T-helper 2 cell treated with Interferon-gamma antibody and Interleukin-4, amounts not matched to agents 5 μg/mL and 100 μg/mL, for 36 hours (primary cell): ENCODE measurements at regions not wholly inside any gene's neighbourhood (a gene's known extent, or its start where the extent isn't known, plus 50 kb on each side); places are given as distances from the start of the nearest gene placed in this dataset.

Experiments used
- DNase-seq: peaks from one replicate; pipeline ENCODE4 v3.0.0; 2021; ENCODE audit warnings: low spot score
- H3K27ac Mint-ChIP-seq: one replicate; pipeline ENCODE4 v1.8.0; 2021; ENCODE audit warnings: mild to moderate bottlenecking, mixed read lengths
- H3K27me3 Mint-ChIP-seq: one replicate; pipeline ENCODE4 v1.8.0; 2021; ENCODE audit warnings: low read depth, mixed read lengths
- H3K36me3 Mint-ChIP-seq: one replicate; pipeline ENCODE4 v1.8.0; 2021; ENCODE audit warnings: low read depth, mixed read lengths
- H3K4me1 Mint-ChIP-seq: one replicate; pipeline ENCODE4 v1.8.0; 2021; ENCODE audit warnings: low read depth, mixed read lengths
- H3K4me3 Mint-ChIP-seq: one replicate; pipeline ENCODE4 v1.8.0; 2022; ENCODE audit warnings: mild to moderate bottlenecking, moderate library complexity, mixed read lengths
- H3K9me3 Mint-ChIP-seq: one replicate; pipeline ENCODE4 v1.8.0; 2021; ENCODE audit warnings: mixed read lengths

DNA sequence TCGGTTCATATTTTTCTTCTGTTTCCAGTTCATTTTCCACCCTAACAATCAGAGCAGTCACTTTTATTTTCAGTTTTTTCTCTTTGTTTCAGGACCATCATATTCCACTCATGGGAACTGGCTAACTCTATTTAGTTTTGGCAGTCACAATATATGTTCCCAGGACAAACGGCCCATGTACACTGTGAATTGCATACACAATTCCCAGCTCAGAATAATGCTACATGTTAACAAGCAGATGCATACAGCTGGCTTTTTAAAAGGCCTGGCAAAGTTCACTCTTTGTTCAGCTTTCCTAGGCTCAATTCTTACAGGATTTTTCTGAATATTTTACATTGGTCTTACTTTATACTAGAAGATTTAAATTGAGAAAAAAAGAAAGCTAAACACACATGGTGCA, 224.9 kb downstream of the ANKRD50 start:
- no peak overlapping the region for H3K27ac Mint-ChIP-seq

DNA sequence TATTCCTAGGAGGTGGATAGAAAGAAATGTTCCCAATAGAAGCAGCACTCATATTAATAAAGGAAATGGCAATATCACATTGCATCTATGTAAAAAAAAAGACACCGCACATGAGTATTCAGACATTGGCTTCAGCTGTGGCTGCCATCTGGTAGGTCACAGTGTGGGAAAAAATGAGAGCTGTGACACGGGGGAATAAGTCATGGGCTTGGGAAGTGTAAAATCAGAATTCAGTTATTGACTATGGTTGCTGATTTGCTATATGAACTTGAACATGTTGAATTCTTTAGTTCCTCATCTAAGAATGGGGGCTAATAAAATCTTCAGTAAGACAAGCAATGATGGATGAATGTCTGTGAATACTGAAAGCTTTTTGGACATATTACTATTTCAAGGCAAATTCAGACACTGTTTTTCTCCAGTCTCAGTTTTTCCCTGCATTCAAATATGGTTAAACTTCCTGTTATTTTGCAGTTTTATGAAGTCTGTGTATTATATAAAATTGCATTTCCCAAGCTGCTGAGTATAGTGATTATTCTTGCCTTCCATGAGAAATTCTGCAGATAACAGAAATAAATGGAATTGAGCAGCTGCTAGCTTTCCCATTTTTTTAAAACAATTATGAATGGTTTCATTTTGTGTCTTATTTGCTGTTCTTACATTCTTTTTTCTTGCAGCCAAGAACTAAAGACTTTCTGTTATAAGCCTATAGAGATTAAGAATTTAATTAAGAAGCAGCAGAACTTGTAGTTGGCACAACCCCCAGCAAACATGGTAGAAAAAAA, 221.0 kb downstream of the ANKRD50 start:
- no peak for DNase-seq
- H3K4me1 Mint-ChIP-seq = no peaks in the 10 kb centered on the region
- H3K36me3 Mint-ChIP-seq = no peaks in the 10 kb centered on the region
- H3K27me3 Mint-ChIP-seq = no peaks in the 10 kb centered on the region
- H3K4me3 Mint-ChIP-seq = no peak overlapping the region
- H3K9me3 Mint-ChIP-seq = no peaks in the 10 kb centered on the region
- no peak overlapping the region for H3K27ac Mint-ChIP-seq

More for the DNA sequence above, 224.9 kb downstream of the ANKRD50 start:
- no peaks in the 10 kb centered on the region for H3K4me1 Mint-ChIP-seq
- no peak for DNase-seq
- no peaks in the 10 kb centered on the region for H3K27me3 Mint-ChIP-seq
- no peaks in the 10 kb centered on the region for H3K36me3 Mint-ChIP-seq
- H3K9me3 Mint-ChIP-seq = no peaks in the 10 kb centered on the region
- H3K4me3 Mint-ChIP-seq = no peak overlapping the region

DNA sequence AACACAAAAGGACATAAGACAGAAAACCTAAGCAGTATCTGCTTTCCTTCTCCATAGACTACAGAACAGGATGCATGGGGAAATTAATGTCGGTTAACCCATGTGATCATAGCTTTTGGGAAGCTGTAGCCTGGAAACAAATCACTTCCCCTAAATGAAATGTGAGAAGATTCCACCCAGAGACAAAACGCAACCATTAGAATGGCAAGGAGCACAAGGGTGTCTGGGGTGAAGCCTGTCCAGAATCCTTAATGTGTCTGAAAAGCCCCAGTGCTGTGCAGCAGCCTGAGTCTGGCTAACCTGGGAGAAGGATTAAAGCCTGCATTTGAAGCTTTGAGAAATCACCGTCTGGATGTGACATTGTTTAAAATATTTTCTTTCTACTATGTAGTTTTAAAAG, 213.3 kb downstream of the ANKRD50 start:
- Mint-ChIP-seq H3K9me3 (no peaks in the 10 kb centered on the region), H3K27ac (no peak overlapping the region), H3K4me1 (no peaks in the 10 kb centered on the region), H3K36me3 (no peaks in the 10 kb centered on the region), H3K4me3 (no peak overlapping the region), H3K27me3 (no peaks in the 10 kb centered on the region)
- no peak for DNase-seq

DNA sequence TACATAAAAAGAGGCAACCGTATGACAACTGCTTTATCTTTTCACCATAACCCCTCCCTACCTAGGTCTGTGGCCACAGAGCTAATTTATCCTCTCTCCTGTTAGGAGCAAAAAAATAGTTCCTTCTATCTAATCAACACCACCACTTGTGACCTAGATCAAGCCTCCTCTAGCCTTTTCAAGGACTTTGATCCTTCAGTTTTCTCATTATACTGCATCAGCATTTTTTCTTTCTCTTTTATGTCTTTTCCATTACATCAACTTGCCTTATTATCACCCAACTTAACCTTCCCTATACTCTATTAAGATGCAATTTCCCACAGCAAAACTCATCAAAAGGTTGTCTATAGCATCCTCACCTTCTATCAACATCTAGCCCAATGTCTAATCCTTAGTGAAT, 211.0 kb downstream of the ANKRD50 start:
- Mint-ChIP-seq H3K4me3 (no peak overlapping the region), H3K36me3 (no peaks in the 10 kb centered on the region), H3K27me3 (no peaks in the 10 kb centered on the region), H3K27ac (no peak overlapping the region), H3K9me3 (no peaks in the 10 kb centered on the region), H3K4me1 (no peaks in the 10 kb centered on the region)
- no peak for DNase-seq

GRCh38 chr4:124504431-124504830, 208.1 kb downstream of the ANKRD50 start:
- H3K9me3 Mint-ChIP-seq = no peaks in the 10 kb centered on the region
- DNase-seq = no peak
- no peak overlapping the region for H3K4me3 Mint-ChIP-seq
- H3K36me3 Mint-ChIP-seq = no peaks in the 10 kb centered on the region
- no peaks in the 10 kb centered on the region for H3K27me3 Mint-ChIP-seq
- no peak overlapping the region for H3K27ac Mint-ChIP-seq
- no peaks in the 10 kb centered on the region for H3K4me1 Mint-ChIP-seq

DNA sequence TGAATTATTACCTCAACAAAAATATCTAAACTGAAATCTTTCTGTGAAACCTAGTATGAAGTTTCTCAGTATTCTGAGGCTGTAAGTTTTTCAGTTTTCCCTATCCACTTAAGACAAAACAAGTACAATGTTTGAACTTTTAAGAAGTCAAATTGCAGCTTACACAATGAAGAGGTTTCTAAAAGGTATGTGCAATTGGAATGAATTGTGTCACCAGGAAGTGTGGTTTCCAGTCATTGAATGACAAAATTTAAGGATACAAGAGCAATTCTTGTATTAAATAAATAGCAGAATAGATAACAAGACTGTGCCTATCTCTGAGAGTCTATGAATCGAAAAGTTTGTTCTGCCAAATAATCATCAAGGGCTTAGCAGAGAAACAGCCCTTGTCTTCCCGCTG, 207.3 kb downstream of the ANKRD50 start:
- H3K4me3 Mint-ChIP-seq = no peak overlapping the region
- H3K27ac Mint-ChIP-seq = no peak overlapping the region
- H3K4me1 Mint-ChIP-seq = no peaks in the 10 kb centered on the region
- no peaks in the 10 kb centered on the region for H3K27me3 Mint-ChIP-seq
- H3K36me3 Mint-ChIP-seq = no peaks in the 10 kb centered on the region
- no peaks in the 10 kb centered on the region for H3K9me3 Mint-ChIP-seq
- no peak for DNase-seq

GRCh38 chr4:124509151-124509550, 203.4 kb downstream of the ANKRD50 start:
- DNase-seq = no peak
- no peaks in the 10 kb centered on the region for H3K27me3 Mint-ChIP-seq
- no peaks in the 10 kb centered on the region for H3K36me3 Mint-ChIP-seq
- no peak overlapping the region for H3K4me3 Mint-ChIP-seq
- no peak overlapping the region for H3K27ac Mint-ChIP-seq
- no peaks in the 10 kb centered on the region for H3K9me3 Mint-ChIP-seq
- H3K4me1 Mint-ChIP-seq = no peaks in the 10 kb centered on the region

- Mint-ChIP-seq H3K27ac (no peak overlapping the region), H3K27me3 (no peaks in the 10 kb centered on the region), H3K4me1 (no peaks in the 10 kb centered on the region), H3K4me3 (no peak overlapping the region), H3K9me3 (no peaks in the 10 kb centered on the region), H3K36me3 (no peaks in the 10 kb centered on the region)
- no peak for DNase-seq
Measured at GRCh38 chr4:124514588-124514987, 197.9 kb downstream of the ANKRD50 start.

GRCh38 chr4:124515591-124515990, 196.9 kb downstream of the ANKRD50 start:
- Mint-ChIP-seq H3K27me3 (no peaks in the 10 kb centered on the region), H3K27ac (no peak overlapping the region), H3K36me3 (no peaks in the 10 kb centered on the region), H3K4me1 (no peaks in the 10 kb centered on the region), H3K9me3 (no peaks in the 10 kb centered on the region), H3K4me3 (no peak overlapping the region)
- no peak for DNase-seq

DNA sequence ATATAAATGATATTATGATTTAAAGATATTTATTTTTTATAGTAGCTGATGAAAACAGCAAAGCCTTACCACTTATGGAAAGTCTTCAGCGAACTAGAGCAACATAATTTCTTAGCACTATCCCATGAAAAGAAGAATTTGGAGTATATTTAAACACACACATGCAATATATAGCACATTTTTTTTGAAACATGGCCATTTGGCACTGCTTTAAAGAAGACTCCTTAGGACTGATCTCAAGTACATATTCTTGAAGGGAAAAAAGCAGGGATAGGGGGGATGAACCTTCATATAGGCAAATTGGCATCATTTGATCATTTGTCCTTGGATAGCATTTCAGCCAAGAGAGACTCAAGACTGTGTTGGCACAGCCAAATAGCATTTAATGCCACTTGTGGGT, 193.3 kb downstream of the ANKRD50 start:
- Mint-ChIP-seq H3K27me3 (no peaks in the 10 kb centered on the region), H3K4me3 (no peak overlapping the region), H3K4me1 (no peaks in the 10 kb centered on the region), H3K27ac (no peak overlapping the region), H3K9me3 (no peaks in the 10 kb centered on the region), H3K36me3 (no peaks in the 10 kb centered on the region)
- no peak for DNase-seq

DNA sequence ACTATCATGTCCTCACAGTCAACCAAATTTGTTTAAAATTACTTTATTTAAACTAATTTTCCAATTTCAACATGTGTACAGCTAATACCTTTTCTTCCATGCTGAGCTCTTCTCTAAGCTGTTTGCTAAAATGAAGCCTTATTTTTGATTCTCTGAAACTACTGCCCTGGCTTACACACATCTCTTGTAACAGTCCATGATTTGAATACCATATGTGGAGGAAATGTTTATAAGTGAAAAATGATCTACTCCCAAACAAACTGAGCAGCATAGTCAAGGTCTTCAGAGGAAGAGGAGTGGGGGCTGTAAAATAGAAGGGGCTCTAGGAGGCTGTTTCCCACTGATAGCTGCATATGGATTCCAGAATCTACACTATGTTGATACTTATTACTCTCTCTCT, 188.7 kb downstream of the ANKRD50 start:
- H3K27ac Mint-ChIP-seq = no peak overlapping the region
- H3K9me3 Mint-ChIP-seq = no peaks in the 10 kb centered on the region
- no peak for DNase-seq
- no peak overlapping the region for H3K4me3 Mint-ChIP-seq
- H3K27me3 Mint-ChIP-seq = no peaks in the 10 kb centered on the region
- no peaks in the 10 kb centered on the region for H3K4me1 Mint-ChIP-seq
- no peaks in the 10 kb centered on the region for H3K36me3 Mint-ChIP-seq

DNA sequence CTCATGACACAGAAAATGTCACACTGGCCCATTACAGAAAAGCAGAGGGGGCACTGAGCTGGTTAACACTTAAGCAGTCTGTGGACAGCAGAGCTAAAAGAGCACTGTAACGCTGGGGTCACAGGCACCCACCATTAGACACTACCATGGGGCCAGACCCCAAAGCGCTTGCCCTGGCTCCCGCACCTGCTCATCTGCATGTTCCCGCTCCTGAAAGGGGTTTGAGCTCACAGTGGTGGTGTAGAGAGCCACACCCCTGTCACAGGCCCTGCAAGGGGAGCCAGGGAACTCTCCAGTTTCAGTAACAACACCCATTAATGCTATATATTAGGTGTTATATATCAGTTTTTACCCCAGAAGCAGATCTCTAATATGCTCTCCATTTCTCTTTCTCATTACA, 187.0 kb downstream of the ANKRD50 start:
- DNase-seq = no peak
- Mint-ChIP-seq H3K27me3 (no peaks in the 10 kb centered on the region), H3K36me3 (no peaks in the 10 kb centered on the region), H3K9me3 (no peaks in the 10 kb centered on the region), H3K27ac (no peak overlapping the region), H3K4me3 (no peak overlapping the region), H3K4me1 (no peaks in the 10 kb centered on the region)

GRCh38 chr4:124526331-124526730, 186.2 kb downstream of the ANKRD50 start:
- no peak overlapping the region for H3K27ac Mint-ChIP-seq
- H3K36me3 Mint-ChIP-seq = no peaks in the 10 kb centered on the region
- DNase-seq = no peak
- H3K9me3 Mint-ChIP-seq = no peaks in the 10 kb centered on the region
- H3K27me3 Mint-ChIP-seq = no peaks in the 10 kb centered on the region
- H3K4me1 Mint-ChIP-seq = no peaks in the 10 kb centered on the region
- no peak overlapping the region for H3K4me3 Mint-ChIP-seq

DNA sequence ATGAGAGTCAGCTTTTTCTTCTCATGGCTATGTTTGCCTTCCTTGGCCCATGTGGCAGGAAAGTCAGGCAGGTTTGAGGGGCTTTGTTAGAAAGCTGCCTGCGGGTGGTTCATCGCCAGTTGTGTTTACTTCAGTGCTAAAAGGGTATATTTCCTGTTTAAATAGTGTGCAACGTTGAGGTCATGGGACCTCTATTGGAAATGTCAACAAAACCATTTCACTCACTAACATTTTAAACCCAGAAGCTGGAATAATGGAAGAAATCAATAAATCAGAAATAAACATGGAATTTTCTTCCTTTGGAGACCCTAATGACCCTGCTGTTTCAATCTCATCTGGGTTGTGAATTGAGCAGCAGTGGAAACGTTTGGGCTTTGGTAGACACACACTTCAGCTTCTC, 185.8 kb downstream of the ANKRD50 start:
- H3K4me3 Mint-ChIP-seq = no peak overlapping the region
- no peaks in the 10 kb centered on the region for H3K27me3 Mint-ChIP-seq
- no peaks in the 10 kb centered on the region for H3K4me1 Mint-ChIP-seq
- H3K36me3 Mint-ChIP-seq = no peaks in the 10 kb centered on the region
- no peak for DNase-seq
- H3K9me3 Mint-ChIP-seq = no peaks in the 10 kb centered on the region
- H3K27ac Mint-ChIP-seq = no peak overlapping the region

GRCh38 chr4:124527364-124527763, 185.2 kb downstream of the ANKRD50 start:
- H3K9me3 Mint-ChIP-seq = no peaks in the 10 kb centered on the region
- no peak overlapping the region for H3K27ac Mint-ChIP-seq
- H3K27me3 Mint-ChIP-seq = no peaks in the 10 kb centered on the region
- no peak overlapping the region for H3K4me3 Mint-ChIP-seq
- H3K4me1 Mint-ChIP-seq = no peaks in the 10 kb centered on the region
- no peaks in the 10 kb centered on the region for H3K36me3 Mint-ChIP-seq
- no peak for DNase-seq
